ENCODE measurements at regions not wholly inside any gene's neighbourhood (a gene's known extent, or its start where the extent isn't known, plus 50 kb on each side); places are given as distances from the start of the nearest gene placed in this dataset.

DNA sequence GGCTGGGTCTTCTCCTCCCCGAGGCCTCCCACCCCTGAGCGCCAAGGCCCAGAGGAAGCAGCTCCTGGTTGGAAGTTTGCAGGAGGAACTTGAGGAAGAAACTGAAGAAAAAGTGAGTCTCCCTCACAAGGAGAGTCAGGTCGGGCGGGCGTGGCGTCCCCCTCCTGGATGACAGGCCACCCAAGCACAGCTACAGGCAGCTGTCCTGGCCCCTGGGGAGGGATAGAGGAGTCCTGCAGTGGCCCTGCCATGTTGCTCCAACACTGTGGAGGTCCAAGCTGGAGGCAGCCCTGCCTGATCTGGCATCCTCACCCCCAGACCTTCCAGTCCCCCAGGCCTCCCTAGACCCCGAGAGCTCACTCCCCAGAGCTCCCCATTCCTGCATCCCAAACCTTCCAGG lies 1150.1 kb downstream of the BRD1 start:
- Histone ChIP-seq H3F3A (ENCODE audit: insufficient read depth, low read length) (no peaks in the 10 kb centered on the region), H2AFZ (ENCODE audit: low read length) (no peak overlapping the region), H3K9me3 (replicated peaks; ENCODE audit: insufficient read depth, low read length) (no peaks in the 10 kb centered on the region), H3K79me2 (ENCODE audit: low read length) (0 out of 2 replicates have a peak, but pooled peaks cover 7% of the 10 kb centered on the region), H3K36me3 (replicated peaks; ENCODE audit: insufficient read depth, low read length) (no peaks in the 10 kb centered on the region), H3K4me2 (ENCODE audit: low read depth, low read length) (no peak overlapping the region), H3K4me1 (ENCODE audit: low read length) (no peaks in the 10 kb centered on the region), H3K4me3 (ENCODE audit: low read length) (no peak overlapping the region), H4K20me1 (ENCODE audit: insufficient read depth, low read length) (no peaks in the 10 kb centered on the region), H3K27ac (ENCODE audit: low read length) (no peak overlapping the region), H3K27me3 (replicated peaks; ENCODE audit: insufficient read depth, low read length) (no peaks in the 10 kb centered on the region), H3K9ac (ENCODE audit: low read length) (no peak overlapping the region), H3K9me2 (replicated peaks; ENCODE audit: insufficient read depth, low read length) (no peaks in the 10 kb centered on the region)
- no peak for DNase-seq
- TF ChIP-seq EZH2phosphoT487 (IDR thresholded peaks at IDR 0.05; ENCODE audit: low read length) (no peak), EZH2 (optimal IDR thresholded peaks at IDR 0.05; ENCODE audit: low read depth, low read length) (no peak)
- TF ChIP-seq, protein P1, sequence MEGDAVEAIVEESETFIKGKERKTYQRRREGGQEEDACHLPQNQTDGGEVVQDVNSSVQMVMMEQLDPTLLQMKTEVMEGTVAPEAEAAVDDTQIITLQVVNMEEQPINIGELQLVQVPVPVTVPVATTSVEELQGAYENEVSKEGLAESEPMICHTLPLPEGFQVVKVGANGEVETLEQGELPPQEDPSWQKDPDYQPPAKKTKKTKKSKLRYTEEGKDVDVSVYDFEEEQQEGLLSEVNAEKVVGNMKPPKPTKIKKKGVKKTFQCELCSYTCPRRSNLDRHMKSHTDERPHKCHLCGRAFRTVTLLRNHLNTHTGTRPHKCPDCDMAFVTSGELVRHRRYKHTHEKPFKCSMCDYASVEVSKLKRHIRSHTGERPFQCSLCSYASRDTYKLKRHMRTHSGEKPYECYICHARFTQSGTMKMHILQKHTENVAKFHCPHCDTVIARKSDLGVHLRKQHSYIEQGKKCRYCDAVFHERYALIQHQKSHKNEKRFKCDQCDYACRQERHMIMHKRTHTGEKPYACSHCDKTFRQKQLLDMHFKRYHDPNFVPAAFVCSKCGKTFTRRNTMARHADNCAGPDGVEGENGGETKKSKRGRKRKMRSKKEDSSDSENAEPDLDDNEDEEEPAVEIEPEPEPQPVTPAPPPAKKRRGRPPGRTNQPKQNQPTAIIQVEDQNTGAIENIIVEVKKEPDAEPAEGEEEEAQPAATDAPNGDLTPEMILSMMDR (IDR thresholded peaks at IDR 0.05; ENCODE audit: low read length) = no peak

- no peaks in the 10 kb centered on the region for H3F3A ChIP-seq (ENCODE audit: insufficient read depth, low read length)
- no peak overlapping the region for H3K9ac ChIP-seq (ENCODE audit: low read length)
Measured at GRCh38 chr22:48677168-48677520, 1150.5 kb downstream of the BRD1 start.

GRCh38 chr22:48676266-48677167 lies 1151.2 kb downstream of the BRD1 start:
- Histone ChIP-seq H3K9me3 (replicated peaks; ENCODE audit: insufficient read depth, low read length) (no peaks in the 10 kb centered on the region), H3K9me2 (replicated peaks; ENCODE audit: insufficient read depth, low read length) (no peaks in the 10 kb centered on the region), H3K79me2 (ENCODE audit: low read length) (0 out of 2 replicates have a peak, but pooled peaks cover 7% of the 10 kb centered on the region), H2AFZ (ENCODE audit: low read length) (no peak overlapping the region), H3K4me3 (ENCODE audit: low read length) (no peak overlapping the region), H3K4me1 (ENCODE audit: low read length) (no peaks in the 10 kb centered on the region), H3F3A (ENCODE audit: insufficient read depth, low read length) (no peaks in the 10 kb centered on the region), H3K27me3 (replicated peaks; ENCODE audit: insufficient read depth, low read length) (no peaks in the 10 kb centered on the region), H3K4me2 (ENCODE audit: low read depth, low read length) (no peak overlapping the region), H3K27ac (ENCODE audit: low read length) (no peak overlapping the region), H4K20me1 (ENCODE audit: insufficient read depth, low read length) (no peaks in the 10 kb centered on the region), H3K36me3 (replicated peaks; ENCODE audit: insufficient read depth, low read length) (no peaks in the 10 kb centered on the region), H3K9ac (ENCODE audit: low read length) (no peak overlapping the region)
- no peak for DNase-seq
- TF ChIP-seq EZH2phosphoT487 (IDR thresholded peaks at IDR 0.05; ENCODE audit: low read length) (no peak), EZH2 (optimal IDR thresholded peaks at IDR 0.05; ENCODE audit: low read depth, low read length) (no peak)
- TF ChIP-seq, protein P1 (IDR thresholded peaks at IDR 0.05; ENCODE audit: low read length) = no peak

More at GRCh38 chr22:48677168-48677520, 1150.5 kb downstream of the BRD1 start:
- TF ChIP-seq EZH2 (optimal IDR thresholded peaks at IDR 0.05; ENCODE audit: low read depth, low read length) = no peak
- TF ChIP-seq, protein P1 (IDR thresholded peaks at IDR 0.05; ENCODE audit: low read length) = no peak
- no peak for TF ChIP-seq EZH2phosphoT487 (IDR thresholded peaks at IDR 0.05; ENCODE audit: low read length)
- Histone ChIP-seq H3K4me3 (ENCODE audit: low read length) (no peak overlapping the region), H3K27ac (ENCODE audit: low read length) (no peak overlapping the region), H3K4me1 (ENCODE audit: low read length) (no peaks in the 10 kb centered on the region), H3K9me2 (replicated peaks; ENCODE audit: insufficient read depth, low read length) (no peaks in the 10 kb centered on the region), H4K20me1 (ENCODE audit: insufficient read depth, low read length) (no peaks in the 10 kb centered on the region), H3K27me3 (replicated peaks; ENCODE audit: insufficient read depth, low read length) (no peaks in the 10 kb centered on the region), H2AFZ (ENCODE audit: low read length) (no peak overlapping the region), H3K79me2 (ENCODE audit: low read length) (0 out of 2 replicates have a peak, but pooled peaks cover 7% of the 10 kb centered on the region), H3K36me3 (replicated peaks; ENCODE audit: insufficient read depth, low read length) (no peaks in the 10 kb centered on the region), H3K4me2 (ENCODE audit: low read depth, low read length) (no peak overlapping the region), H3K9me3 (replicated peaks; ENCODE audit: insufficient read depth, low read length) (no peaks in the 10 kb centered on the region)
- no peak for DNase-seq

Data from MM.1S (cell line).